GM12865 (cell line): ENCODE measurements at regions not wholly inside any gene's neighbourhood (a gene's known extent, or its start where the extent isn't known, plus 50 kb on each side); places are given as distances from the start of the nearest gene placed in this dataset.

Source experiments
- DNase-seq: peaks from one replicate; pipeline ENCODE4 v3.0.0; 2010; ENCODE audit warnings: low read depth
- H3K4me3 ChIP-seq: 2 replicates; pipeline ENCODE4 v1.5.1; 2011; ENCODE audit warnings: mild to moderate bottlenecking, low read depth, low read length, control low read depth
- CTCF ChIP-seq: IDR thresholded peaks from 2 replicates; pipeline ENCODE4 v1.5.1; 2011; ENCODE audit warnings: low read length, control low read depth, low read depth, inconsistent platforms; ENCODE audit not compliant: insufficient read depth; ENCODE audit errors: missing control alignments

- no peak for TF ChIP-seq CTCF
- no peak overlapping the region for H3K4me3 ChIP-seq
- no peak for DNase-seq
These were observed 203.7 kb downstream of the TBX18 start for GRCh38 chr6:84560436-84561390.

- DNase-seq, result no peak
These were observed 207.7 kb downstream of the TBX18 start for GRCh38 chr6:84556541-84557335.

GRCh38 chr6:84554706-84555105 is 209.7 kb downstream of the TBX18 start:
- TF ChIP-seq CTCF, result no peak
- H3K4me3 ChIP-seq, result no peak overlapping the region
- DNase-seq, result no peak

More at GRCh38 chr6:84556541-84557335, 207.7 kb downstream of the TBX18 start:
- TF ChIP-seq CTCF, result no peak
- no peak overlapping the region for H3K4me3 ChIP-seq

GRCh38 chr6:84554074-84554473 is 210.3 kb downstream of the TBX18 start:
- TF ChIP-seq CTCF, result no peak
- DNase-seq, result no peak

GRCh38 chr6:84553527-84553926 is 210.9 kb downstream of the TBX18 start:
- H3K4me3 ChIP-seq, result no peak overlapping the region
- no peak for TF ChIP-seq CTCF
- DNase-seq, result no peak

More at GRCh38 chr6:84554074-84554473, 210.3 kb downstream of the TBX18 start:
- no peak overlapping the region for H3K4me3 ChIP-seq

- no peak overlapping the region for H3K4me3 ChIP-seq
- DNase-seq, result no peak
- TF ChIP-seq CTCF, result no peak
These were observed 212.6 kb downstream of the TBX18 start for GRCh38 chr6:84551797-84552196.
